Sigmoid colon (tissue), 6 donors: ENCODE measurements at regions not wholly inside any gene's neighbourhood (a gene's known extent, or its start where the extent isn't known, plus 50 kb on each side); places are given as distances from the start of the nearest gene placed in this dataset.

ENCODE experiments used
- DNase-seq: peaks from one replicate; pipeline ENCODE4 v3.0.0-alpha.2; 2019
- H3K27ac ChIP-seq, 4 donors: fragments of 200-600 bp; sonication (generic); one replicate each; pipeline ENCODE4 v1.5.1; 2016 to 2019; ENCODE audit warnings: mild to moderate bottlenecking in 1 of 4
- H3K27me3 ChIP-seq, 3 donors: fragments of 200-600 bp; sonication (generic); one replicate each; pipeline ENCODE4 v1.5.1; 2019; ENCODE audit warnings: mild to moderate bottlenecking in 1 of 3
- H3K36me3 ChIP-seq, 4 donors: fragments of 200-600 bp; sonication (generic); one replicate each; pipeline ENCODE4 v1.5.1; 2016 to 2019
- H3K4me1 ChIP-seq, 4 donors: fragments of 200-600 bp; sonication (generic); one replicate each; pipeline ENCODE4 v1.5.1; 2017 to 2019
- H3K4me3 ChIP-seq, 4 donors: fragments of 200-600 bp; sonication (generic); one replicate each; pipeline ENCODE4 v1.5.1; 2017 to 2019; ENCODE audit warnings: mild to moderate bottlenecking in 2 of 4, moderate library complexity in 1 of 4
- H3K9me3 ChIP-seq, 4 donors: fragments of 200-600 bp in 3 of 4; sonication (generic) in 3 of 4; one replicate each; pipeline versions ENCODE4 v1.5.1 to v1.6.1; 2013 to 2019
- EP300 ChIP-seq, 4 donors: sonication (generic); formaldehyde crosslinking; IDR thresholded peaks; one replicate each; pipeline ENCODE4 v1.6.1; 2017; ENCODE audit warnings: antibody characterized with exemption in 4 of 4
- POLR2A ChIP-seq, 2 donors: fragments of 450-650 bp; IDR thresholded peaks; one replicate each; pipeline ENCODE4 v1.6.1; 2016; ENCODE audit warnings: antibody characterized with exemption in 2 of 2, mild to moderate bottlenecking in 2 of 2, moderate library complexity in 2 of 2
- POLR2AphosphoS5 ChIP-seq, 4 donors: sonication (generic); formaldehyde crosslinking; IDR thresholded peaks; one replicate each; pipeline ENCODE4 v1.6.1; 2017; ENCODE audit warnings: antibody characterized with exemption in 4 of 4
- WGBS, 2 donors: extraction: QIAGEN DNeasy Blood & Tissue Kit; methylation state at CpG; one replicate each; pipeline ENCODE4 v1.1.7; 2013; 5-methylcytosine and 5-hydroxymethylcytosine counted together
- intact Hi-C: fragments of 100-400 bp; cut with DNase I; formaldehyde crosslinking; loops from one replicate; pipeline ENCODE4 v1.15.1; 2023
- TF ChIP-seq, protein P1 (sequence below), 4 experiments: fragments of 450-650 bp in 3 of 4; fragments of 200-600 bp in 1 of 4; IDR thresholded peaks; one replicate each; pipeline ENCODE4 v1.5.1; 2016 to 2019; ENCODE audit warnings: antibody characterized with exemption in 4 of 4, mild to moderate bottlenecking in 3 of 4, moderate library complexity in 2 of 4
- donor health status: healthy with polysubstance abuse.
- donor health status: healthy.

DNA sequence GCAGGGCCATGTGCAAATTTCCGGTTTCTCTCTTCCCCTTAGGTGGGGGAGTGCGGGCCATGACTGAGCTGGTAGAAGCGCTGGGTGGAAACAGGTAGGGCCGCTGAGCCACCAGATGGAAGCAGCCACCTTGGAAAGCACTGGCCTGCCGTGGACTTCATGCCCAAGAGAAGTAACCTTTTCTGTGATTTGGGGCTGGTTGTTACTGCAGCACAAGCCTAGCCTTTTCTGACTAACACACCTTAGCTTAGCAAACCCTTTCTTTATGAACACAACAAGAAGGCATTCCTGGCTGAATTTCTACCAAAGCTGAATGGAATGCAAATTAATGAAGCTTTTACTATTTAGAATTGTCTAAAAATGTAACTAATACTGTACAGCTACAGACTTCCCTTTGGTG, 149.6 kb upstream of the UBE2E1 start:
- no peak overlapping the region for H3K4me3 ChIP-seq
- no peaks in the 10 kb centered on the region for H3K4me1 ChIP-seq
- H3K27ac ChIP-seq: no peak overlapping the region
- DNase-seq: no peak
- TF ChIP-seq EP300 (IDR thresholded peaks at IDR 0.05) (no peak), POLR2AphosphoS5 (IDR thresholded peaks at IDR 0.05) (no peak), POLR2A (IDR thresholded peaks at IDR 0.05) (no peak)
- TF ChIP-seq, protein P1, sequence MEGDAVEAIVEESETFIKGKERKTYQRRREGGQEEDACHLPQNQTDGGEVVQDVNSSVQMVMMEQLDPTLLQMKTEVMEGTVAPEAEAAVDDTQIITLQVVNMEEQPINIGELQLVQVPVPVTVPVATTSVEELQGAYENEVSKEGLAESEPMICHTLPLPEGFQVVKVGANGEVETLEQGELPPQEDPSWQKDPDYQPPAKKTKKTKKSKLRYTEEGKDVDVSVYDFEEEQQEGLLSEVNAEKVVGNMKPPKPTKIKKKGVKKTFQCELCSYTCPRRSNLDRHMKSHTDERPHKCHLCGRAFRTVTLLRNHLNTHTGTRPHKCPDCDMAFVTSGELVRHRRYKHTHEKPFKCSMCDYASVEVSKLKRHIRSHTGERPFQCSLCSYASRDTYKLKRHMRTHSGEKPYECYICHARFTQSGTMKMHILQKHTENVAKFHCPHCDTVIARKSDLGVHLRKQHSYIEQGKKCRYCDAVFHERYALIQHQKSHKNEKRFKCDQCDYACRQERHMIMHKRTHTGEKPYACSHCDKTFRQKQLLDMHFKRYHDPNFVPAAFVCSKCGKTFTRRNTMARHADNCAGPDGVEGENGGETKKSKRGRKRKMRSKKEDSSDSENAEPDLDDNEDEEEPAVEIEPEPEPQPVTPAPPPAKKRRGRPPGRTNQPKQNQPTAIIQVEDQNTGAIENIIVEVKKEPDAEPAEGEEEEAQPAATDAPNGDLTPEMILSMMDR (IDR thresholded peaks at IDR 0.05): no peak
- no peaks in the 10 kb centered on the region for H3K27me3 ChIP-seq
- no peaks in the 10 kb centered on the region for H3K9me3 ChIP-seq
- WGBS, 2 donors: 94 to 97% methylated on average over 5 of the region's 5 CpGs
- H3K36me3 ChIP-seq: no peaks in the 10 kb centered on the region
- intact Hi-C loops: no loop called here

DNA sequence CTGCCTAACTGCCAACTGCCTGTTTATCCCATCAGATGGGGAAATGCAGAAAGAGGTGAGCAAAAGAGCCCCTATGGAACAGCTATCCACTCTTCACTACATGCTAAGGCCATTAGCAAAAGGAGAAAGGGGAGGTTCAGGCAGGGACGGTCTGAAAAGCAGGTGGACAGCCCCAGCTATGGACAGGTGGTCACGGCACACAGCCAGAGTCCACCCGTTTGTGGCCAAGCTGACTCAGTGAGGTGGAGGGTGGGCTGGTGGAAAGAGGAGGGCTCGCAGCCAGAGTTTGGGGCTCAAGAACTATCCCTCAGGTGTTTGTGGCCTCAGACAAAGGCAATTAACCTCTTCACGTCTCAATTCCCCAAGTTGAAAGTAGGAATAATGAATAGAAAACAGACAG, 148.9 kb upstream of the UBE2E1 start:
- Histone ChIP-seq H3K27me3 (no peaks in the 10 kb centered on the region), H3K9me3 (no peaks in the 10 kb centered on the region), H3K4me1 (no peaks in the 10 kb centered on the region), H3K4me3 (no peak overlapping the region), H3K27ac (no peak overlapping the region), H3K36me3 (no peaks in the 10 kb centered on the region)
- no peak for TF ChIP-seq POLR2AphosphoS5 (IDR thresholded peaks at IDR 0.05)
- no peak for TF ChIP-seq EP300 (IDR thresholded peaks at IDR 0.05)
- TF ChIP-seq, protein P1 (IDR thresholded peaks at IDR 0.05): no peak
- no peak for TF ChIP-seq POLR2A (IDR thresholded peaks at IDR 0.05)
- DNase-seq: no peak
- intact Hi-C loops: no loop called here
- 93% methylated on average over 5 of the region's 5 CpGs for WGBS, 2 donors

DNA sequence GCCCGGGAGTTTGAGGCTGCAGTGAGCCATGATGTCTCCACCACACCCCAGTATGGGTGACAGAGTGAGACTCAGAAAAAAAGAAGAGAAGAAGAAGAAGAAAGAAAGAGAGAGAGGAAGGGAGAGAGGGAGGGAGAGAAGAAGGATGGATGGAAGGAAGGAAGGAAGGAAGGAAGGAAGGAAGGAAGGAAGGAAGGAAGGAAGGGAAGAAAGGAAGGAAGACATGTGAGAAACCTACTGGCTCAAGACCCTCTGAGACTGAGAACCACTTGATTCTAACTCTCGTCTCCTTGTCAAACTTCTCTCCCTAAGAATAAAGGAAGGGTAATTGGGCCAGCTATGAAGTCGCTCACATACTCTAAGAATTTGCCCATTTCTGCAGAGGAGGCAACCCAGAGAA, 148.1 kb upstream of the UBE2E1 start:
- H3K27ac ChIP-seq: no peak overlapping the region
- intact Hi-C loops: no loop called here
- H3K4me1 ChIP-seq: peaks cover 0 to 2% (median under 1%) of the 10 kb centered on the region in 4 donors
- TF ChIP-seq POLR2AphosphoS5 (IDR thresholded peaks at IDR 0.05): no peak
- no peak for TF ChIP-seq EP300 (IDR thresholded peaks at IDR 0.05)
- no peak for TF ChIP-seq POLR2A (IDR thresholded peaks at IDR 0.05)
- TF ChIP-seq, protein P1 (IDR thresholded peaks at IDR 0.05): no peak
- H3K27me3 ChIP-seq: no peaks in the 10 kb centered on the region
- no peak overlapping the region for H3K4me3 ChIP-seq
- 95 to 96% methylated on average over 3 of the region's 3 CpGs for WGBS, 2 donors
- no peak for DNase-seq
- no peaks in the 10 kb centered on the region for H3K36me3 ChIP-seq
- no peaks in the 10 kb centered on the region for H3K9me3 ChIP-seq

GRCh38 chr3:23659274-23659673, 146.5 kb upstream of the UBE2E1 start:
- DNase-seq: no peak
- intact Hi-C loops: no loop called here
- no peak for TF ChIP-seq EP300 (IDR thresholded peaks at IDR 0.05)
- TF ChIP-seq POLR2AphosphoS5 (IDR thresholded peaks at IDR 0.05): no peak
- no peak for TF ChIP-seq POLR2A (IDR thresholded peaks at IDR 0.05)
- TF ChIP-seq, protein P1 (IDR thresholded peaks at IDR 0.05): no peak
- H3K4me3 ChIP-seq: no peak overlapping the region
- 44 to 65% methylated on average over 8 of the region's 8 CpGs for WGBS, 2 donors
- H3K36me3 ChIP-seq: no peaks in the 10 kb centered on the region
- no peaks in the 10 kb centered on the region for H3K9me3 ChIP-seq
- H3K27ac ChIP-seq: no peak overlapping the region
- H3K27me3 ChIP-seq: no peaks in the 10 kb centered on the region
- peaks cover 0 to 18% (median 15%) of the 10 kb centered on the region in 4 donors for H3K4me1 ChIP-seq

DNA sequence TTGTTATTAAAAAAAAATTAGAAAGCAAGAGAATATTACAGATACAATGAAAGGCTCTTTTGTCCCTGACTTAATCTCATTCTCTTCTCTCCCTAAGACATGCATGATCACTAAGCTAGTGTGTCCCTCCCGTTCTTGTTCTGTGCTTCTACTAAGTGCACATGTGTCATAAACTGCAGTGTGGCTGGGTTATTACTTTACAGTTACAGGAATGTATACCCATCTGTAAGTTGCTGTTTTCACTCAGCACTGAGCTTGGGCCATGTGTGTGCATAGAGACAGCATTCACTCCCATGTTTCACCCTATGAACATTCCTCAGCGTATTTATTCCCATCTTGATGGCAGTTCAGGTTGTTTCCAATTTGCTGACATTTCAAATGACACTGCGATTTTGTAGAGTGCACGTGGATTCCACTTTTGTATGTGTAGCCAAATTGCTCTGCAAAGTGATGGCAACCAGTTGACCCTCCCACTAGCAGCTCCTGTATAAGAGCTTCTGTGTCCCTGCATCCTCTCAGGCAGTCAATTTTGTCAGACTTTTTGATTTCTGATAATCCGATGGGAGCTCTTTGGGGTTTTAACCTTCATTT, 145.8 kb upstream of the UBE2E1 start:
- no peaks in the 10 kb centered on the region for H3K36me3 ChIP-seq
- TF ChIP-seq EP300 (IDR thresholded peaks at IDR 0.05) (no peak), POLR2AphosphoS5 (IDR thresholded peaks at IDR 0.05) (no peak), POLR2A (IDR thresholded peaks at IDR 0.05) (no peak)
- TF ChIP-seq, protein P1 (IDR thresholded peaks at IDR 0.05): no peak
- 68 to 81% methylated on average over 5 of the region's 5 CpGs for WGBS, 2 donors
- H3K4me1 ChIP-seq: peaks cover 0 to 18% (median 15%) of the 10 kb centered on the region in 4 donors
- no peak overlapping the region for H3K27ac ChIP-seq
- no peak overlapping the region for H3K4me3 ChIP-seq
- intact Hi-C loops: loop anchor here (5.0 kb wide), 1 partner anchor 48 kb away; no protein-coding TSS in a partner anchor
- H3K9me3 ChIP-seq: no peaks in the 10 kb centered on the region
- DNase-seq: no peak
- H3K27me3 ChIP-seq: no peaks in the 10 kb centered on the region
